B cell (primary cell): ENCODE measurements at regions not wholly inside any gene's neighbourhood (a gene's known extent, or its start where the extent isn't known, plus 50 kb on each side); places are given as distances from the start of the nearest gene placed in this dataset.

ENCODE experiments used
- ATAC-seq: fragments of 200-7000 bp; cut with Tn5 transposase; one replicate; pipeline ENCODE4 v1.10.0; 2021; ENCODE audit warnings: low read depth, mild to moderate bottlenecking, moderate number of reproducible peaks, moderate library complexity
- CTCF ChIA-PET: fragments of 350-600 bp; sonication (Branson Sonifier 250); formaldehyde crosslinking; loops from one replicate; lab custom pipeline; 2021; ENCODE audit warnings: antibody characterized with exemption, inconsistent platforms; lab: Charles Lee
- POLR2A ChIA-PET: fragments of 350-600 bp; sonication (Branson Sonifier 250); formaldehyde crosslinking; loops from one replicate; lab custom pipeline; 2021; ENCODE audit warnings: antibody characterized with exemption; lab: Charles Lee
- DNase-seq: peaks from one replicate; pipeline ENCODE4 v3.0.0; 2013
- H2AFZ ChIP-seq: 2 replicates; pipeline ENCODE4 v1.6.1; 2012; ENCODE audit warnings: mild to moderate bottlenecking, low read depth, low read length; ENCODE audit not compliant: insufficient read depth, poor library complexity, severe bottlenecking
- H3K27ac ChIP-seq, 2 donors: 1 replicate in 1 of 2; 2 replicates in 1 of 2; pipeline ENCODE4 v1.5.1; 2012 to 2013; ENCODE audit warnings: low read length in 2 of 2, mild to moderate bottlenecking in 2 of 2, moderate library complexity in 1 of 2
- H3K27me3 ChIP-seq, 4 experiments: fragments of 200-600 bp in 1 of 4; sonication (generic) in 1 of 4; replicated peaks in 1 of 4; 1 replicate in 2 of 4; 2 replicates in 2 of 4; pipeline versions ENCODE4 v1.6.1 to v1.7.0; 2013 to 2016; ENCODE audit warnings: low read length in 3 of 4, mild to moderate bottlenecking in 2 of 4, mixed read lengths in 1 of 4, moderate library complexity in 1 of 4; ENCODE audit not compliant: insufficient read depth in 4 of 4, control insufficient read depth in 3 of 4; ENCODE audit errors: control extremely low read depth in 1 of 4
- H3K36me3 ChIP-seq, 2 experiments: replicated peaks in 1 of 2; 1 replicate in 1 of 2; 2 replicates in 1 of 2; pipeline versions ENCODE4 v1.6.1 to v1.7.1; 2013; ENCODE audit warnings: low read length in 1 of 2; ENCODE audit not compliant: insufficient read depth in 2 of 2, control insufficient read depth in 1 of 2; ENCODE audit errors: control extremely low read depth in 1 of 2, extremely low read depth in 1 of 2
- H3K4me1 ChIP-seq, 2 donors: fragments of 200-600 bp in 1 of 2; sonication (generic) in 1 of 2; 1 replicate in 1 of 2; 2 replicates in 1 of 2; pipeline versions ENCODE4 v1.5.1 to v1.6.1; 2013 to 2017; ENCODE audit warnings: low read length in 2 of 2; ENCODE audit not compliant: control insufficient read depth in 2 of 2, insufficient read depth in 2 of 2
- H3K4me2 ChIP-seq: replicated peaks from 2 replicates; pipeline ENCODE3; 2012; ENCODE audit warnings: mild to moderate bottlenecking, low read depth, low read length; ENCODE audit not compliant: poor library complexity, severe bottlenecking
- H3K4me3 ChIP-seq, 5 experiments: fragments of 200-600 bp in 1 of 5; sonication (generic) in 1 of 5; 1 replicate in 3 of 5; 2 replicates in 2 of 5; pipeline versions ENCODE4 v1.5.1 to v1.7.0; 2011 to 2016; ENCODE audit warnings: low read length in 4 of 5, mild to moderate bottlenecking in 4 of 5, low read depth in 2 of 5, control low read depth in 1 of 5, moderate library complexity in 1 of 5; ENCODE audit not compliant: insufficient read depth in 1 of 5; ENCODE audit errors: control extremely low read depth in 1 of 5, extremely low read depth in 1 of 5
- H3K79me2 ChIP-seq: fragments of 200-600 bp; sonication (generic); one replicate; pipeline ENCODE4 v1.6.0; 2016; ENCODE audit warnings: low read length; ENCODE audit not compliant: control insufficient read depth, insufficient read depth
- H3K9ac ChIP-seq: fragments of 200-600 bp; sonication (generic); 2 replicates; pipeline ENCODE4 v1.6.1; 2017; ENCODE audit warnings: mild to moderate bottlenecking, low read length, moderate library complexity
- H3K9me3 ChIP-seq, 3 donors: one replicate each; pipeline versions ENCODE4 v1.6.1 to v1.7.1; 2013; ENCODE audit warnings: low read length in 2 of 3; ENCODE audit not compliant: control insufficient read depth in 2 of 3, insufficient read depth in 1 of 3; ENCODE audit errors: control extremely low read depth in 1 of 3
- H4K20me1 ChIP-seq: 2 replicates; pipeline ENCODE4 v1.6.0; 2012; ENCODE audit warnings: mild to moderate bottlenecking, low read length; ENCODE audit not compliant: insufficient read depth, control insufficient read depth, poor library complexity, severe bottlenecking
- H3K27ac Mint-ChIP-seq: one replicate; pipeline ENCODE4 v1.8.0; 2021; ENCODE audit warnings: mixed read lengths
- H3K27me3 Mint-ChIP-seq: one replicate; pipeline ENCODE4 v1.8.0; 2021; ENCODE audit warnings: mixed read lengths
- H3K4me1 Mint-ChIP-seq: one replicate; pipeline ENCODE4 v1.8.0; 2021; ENCODE audit warnings: mixed read lengths
- H3K4me3 Mint-ChIP-seq: one replicate; pipeline ENCODE4 v1.8.0; 2021; ENCODE audit warnings: mixed read lengths
- H3K9me3 Mint-ChIP-seq: one replicate; pipeline ENCODE4 v1.8.0; 2022; ENCODE audit warnings: mixed read lengths; ENCODE audit not compliant: insufficient read depth
- EZH2 ChIP-seq: IDR thresholded peaks from 2 replicates; pipeline ENCODE4 v1.6.1; 2012; ENCODE audit warnings: borderline replicate concordance, low read depth, mild to moderate bottlenecking, moderate library complexity, low read length; ENCODE audit not compliant: insufficient read depth, poor library complexity, severe bottlenecking
- WGBS: methylation state at CpG from one replicate; pipeline ENCODE4 v1.1.5; 2013; ENCODE audit warnings: missing lambda C conversion rate; ENCODE audit not compliant: insufficient coverage; 5-methylcytosine and 5-hydroxymethylcytosine counted together
- intact Hi-C: fragments of 100-400 bp; cut with micrococcal nuclease; formaldehyde crosslinking; loops from one replicate; pipeline ENCODE4 v1.10.0; 2022
- TF ChIP-seq, protein P1 (sequence below): fragments of 200-600 bp; IDR thresholded peaks from one replicate; pipeline ENCODE4 v1.8.0; 2022; ENCODE audit warnings: antibody characterized with exemption, mild to moderate bottlenecking

DNA sequence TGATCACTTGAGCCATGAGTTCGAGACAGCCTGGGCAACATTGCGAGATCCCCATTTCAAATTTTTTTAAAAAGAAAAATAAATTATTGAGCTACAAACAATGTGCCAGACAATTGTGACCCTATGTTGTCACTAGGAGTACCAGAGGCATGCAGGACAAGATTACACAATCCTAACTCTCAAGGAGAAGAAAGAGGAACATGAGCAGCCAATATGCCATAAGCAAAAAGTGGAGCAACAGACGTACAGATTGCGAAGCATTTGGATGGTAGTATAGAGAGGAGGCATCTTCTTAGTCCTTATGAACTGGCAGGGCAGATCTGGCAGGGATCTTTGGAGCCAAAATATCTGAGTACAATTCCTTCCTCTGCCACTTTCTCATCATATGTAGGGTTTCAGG is 156.4 kb downstream of the OR2B2 start:
- Mint-ChIP-seq H3K4me1 (peaks cover 39% of the 10 kb centered on the region), H3K9me3 (no peaks in the 10 kb centered on the region), H3K27me3 (peaks cover 7% of the 10 kb centered on the region), H3K27ac (peak overlapping the region; percentile 0), H3K4me3 (no peak overlapping the region)
- no peak overlapping the region for H2AFZ ChIP-seq
- H4K20me1 ChIP-seq: no peaks in the 10 kb centered on the region
- peaks cover 0 to 28% (median 5%) of the 10 kb centered on the region in 4 experiments for H3K27me3 ChIP-seq
- no peak for ATAC-seq
- H3K27ac ChIP-seq: no peak overlapping the region
- H3K9ac ChIP-seq: no peak overlapping the region
- intact Hi-C loops: no loop called here
- H3K9me3 ChIP-seq: peaks cover 0 to 10% (median 0%) of the 10 kb centered on the region in 3 donors
- no peak overlapping the region for H3K4me2 ChIP-seq
- H3K4me1 ChIP-seq: peaks cover 22 to 25% of the 10 kb centered on the region in 2 donors
- TF ChIP-seq, protein P1, sequence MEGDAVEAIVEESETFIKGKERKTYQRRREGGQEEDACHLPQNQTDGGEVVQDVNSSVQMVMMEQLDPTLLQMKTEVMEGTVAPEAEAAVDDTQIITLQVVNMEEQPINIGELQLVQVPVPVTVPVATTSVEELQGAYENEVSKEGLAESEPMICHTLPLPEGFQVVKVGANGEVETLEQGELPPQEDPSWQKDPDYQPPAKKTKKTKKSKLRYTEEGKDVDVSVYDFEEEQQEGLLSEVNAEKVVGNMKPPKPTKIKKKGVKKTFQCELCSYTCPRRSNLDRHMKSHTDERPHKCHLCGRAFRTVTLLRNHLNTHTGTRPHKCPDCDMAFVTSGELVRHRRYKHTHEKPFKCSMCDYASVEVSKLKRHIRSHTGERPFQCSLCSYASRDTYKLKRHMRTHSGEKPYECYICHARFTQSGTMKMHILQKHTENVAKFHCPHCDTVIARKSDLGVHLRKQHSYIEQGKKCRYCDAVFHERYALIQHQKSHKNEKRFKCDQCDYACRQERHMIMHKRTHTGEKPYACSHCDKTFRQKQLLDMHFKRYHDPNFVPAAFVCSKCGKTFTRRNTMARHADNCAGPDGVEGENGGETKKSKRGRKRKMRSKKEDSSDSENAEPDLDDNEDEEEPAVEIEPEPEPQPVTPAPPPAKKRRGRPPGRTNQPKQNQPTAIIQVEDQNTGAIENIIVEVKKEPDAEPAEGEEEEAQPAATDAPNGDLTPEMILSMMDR: no peak
- TF ChIP-seq EZH2: no peak
- H3K4me3 ChIP-seq: no peak overlapping the region
- DNase-seq: no peak
- POLR2A ChIA-PET: interaction anchor here (0.5 to 0.7 kb wide), 2 partner anchors 554 to 1880 kb away, joined by 3 to 6 read pairs; no protein-coding TSS in a partner anchor
- WGBS: no CpG with 5 or more reads among the region's 4 CpGs
- H3K79me2 ChIP-seq: no peaks in the 10 kb centered on the region
- no peaks in the 10 kb centered on the region for H3K36me3 ChIP-seq
- CTCF ChIA-PET: interaction anchor here (1.1 to 6.2 kb wide), 5 partner anchors 16 to 140 kb away, joined by 3 to 62 read pairs (median 9); no protein-coding TSS in a partner anchor

DNA sequence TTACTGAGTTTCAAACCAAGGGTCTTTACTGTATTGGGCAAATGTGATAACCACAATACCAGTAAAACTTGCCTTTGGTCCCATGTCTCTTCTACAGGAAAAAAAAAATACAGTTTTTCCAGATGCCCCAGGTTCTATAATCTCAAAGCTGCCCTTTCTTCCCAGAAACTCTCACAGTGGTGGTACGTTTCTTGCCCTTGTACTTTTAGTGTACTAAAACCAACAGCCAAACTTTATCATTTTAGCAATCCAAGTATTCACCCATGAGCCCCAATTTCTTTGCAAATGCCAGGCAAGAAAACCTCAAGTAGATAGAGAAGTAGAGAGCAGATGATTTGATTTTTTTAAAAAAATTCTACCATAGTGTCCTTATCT is 157.8 kb downstream of the OR2B2 start:
- CTCF ChIA-PET: interaction anchor here (0.8 to 4.1 kb wide), 12 partner anchors 8 to 599 kb away, joined by 3 to 62 read pairs (median 4); partner anchors contain the start of genes POM121L2 and ZNF184
- Histone ChIP-seq H3K4me1 (peaks cover 22 to 25% of the 10 kb centered on the region in 2 donors), H3K4me3 (peak overlapping the region in 3 of 5 experiments; percentile 13 to 73 (median 63)), H3K9me3 (peaks cover 0 to 10% (median 0%) of the 10 kb centered on the region in 3 donors), H3K9ac (peak overlapping the region; percentile 60), H4K20me1 (no peaks in the 10 kb centered on the region), H3K79me2 (no peaks in the 10 kb centered on the region), H3K27me3 (peaks cover 0 to 28% (median 5%) of the 10 kb centered on the region in 4 experiments), H3K4me2 (peak overlapping the region; percentile 87), H3K36me3 (no peaks in the 10 kb centered on the region), H3K27ac (no peak overlapping the region), H2AFZ (peak overlapping the region; percentile 16)
- TF ChIP-seq, protein P1: no peak
- TF ChIP-seq EZH2: no peak
- Mint-ChIP-seq H3K27me3 (peaks cover 7% of the 10 kb centered on the region), H3K27ac (peak overlapping the region; percentile 18), H3K9me3 (no peaks in the 10 kb centered on the region), H3K4me1 (peaks cover 31% of the 10 kb centered on the region), H3K4me3 (peak overlapping the region; percentile 18)
- no peak for ATAC-seq
- intact Hi-C loops: loop anchor here (5.0 kb wide), 1 partner anchor 367 kb away; the partner anchor contains the start of gene ZNF391
- DNase-seq: no peak
- POLR2A ChIA-PET: interaction anchor here (1.3 kb wide), 2 partner anchors 140 to 577 kb away, joined by 3 to 7 read pairs; no protein-coding TSS in a partner anchor
- 0% methylated on average over 1 of the region's 1 CpG for WGBS
